Umbilical cord (tissue), 1 donor: ENCODE measurements at regions not wholly inside any gene's neighbourhood (a gene's known extent, or its start where the extent isn't known, plus 50 kb on each side); places are given as distances from the start of the nearest gene placed in this dataset.
"Not testable (repeated sequence)": the region's sequence is repeated elsewhere in the genome, so short reads cannot be mapped to it uniquely, and the experiment has no call there.

ENCODE experiments used
- DNase-seq: peaks from one replicate; pipeline ENCODE4 v3.0.0-alpha.2; 2015; ENCODE audit warnings: low spot score

- DNase-seq, result no peak
These were observed 395.8 kb downstream of the NPIPA8 start for GRCh38 chr16:17940584-17941364.

- DNase-seq, result no peak
These were observed 396.8 kb downstream of the NPIPA8 start for GRCh38 chr16:17939723-17940122.

GRCh38 chr16:17939122-17939536, 397.4 kb downstream of the NPIPA8 start:
- no peak for DNase-seq

- DNase-seq, result no peak
These were observed 398.0 kb downstream of the NPIPA8 start for GRCh38 chr16:17938546-17938945.

- DNase-seq, result no peak
These were observed 399.7 kb downstream of the NPIPA8 start for GRCh38 chr16:17936766-17937402.

GRCh38 chr16:17930280-17930679, 406.3 kb downstream of the NPIPA8 start:
- no peak for DNase-seq

- no peak for DNase-seq
These were observed 409.6 kb downstream of the NPIPA8 start for GRCh38 chr16:17926866-17927399.

- DNase-seq, result no peak
These were observed 410.1 kb downstream of the NPIPA8 start for GRCh38 chr16:17926461-17926860.

GRCh38 chr16:17925761-17926160, 410.8 kb downstream of the NPIPA8 start:
- no peak for DNase-seq

GRCh38 chr16:17921357-17921978, 415.1 kb downstream of the NPIPA8 start:
- no peak for DNase-seq

- no peak for DNase-seq
These were observed 419.1 kb downstream of the NPIPA8 start for GRCh38 chr16:17917316-17918019.

- DNase-seq, result no peak
These were observed 420.7 kb downstream of the NPIPA8 start for GRCh38 chr16:17915791-17916190.

- DNase-seq, result no peak
These were observed 422.4 kb downstream of the NPIPA8 start for GRCh38 chr16:17914168-17914567.

- not testable (repeated sequence) for DNase-seq
These were observed 425.0 kb downstream of the NPIPA8 start for GRCh38 chr16:17911578-17911977.

- not testable (repeated sequence) for DNase-seq
These were observed 429.9 kb downstream of the NPIPA8 start for GRCh38 chr16:17906626-17907025.

GRCh38 chr16:17901309-17901708, 430.5 kb upstream of the XYLT1 start:
- DNase-seq, result no peak

GRCh38 chr16:17899141-17899540, 428.4 kb upstream of the XYLT1 start:
- no peak for DNase-seq

GRCh38 chr16:17887963-17888362, 417.2 kb upstream of the XYLT1 start:
- DNase-seq, result no peak

- no peak for DNase-seq
These were observed 415.0 kb upstream of the XYLT1 start for GRCh38 chr16:17885659-17886207.

GRCh38 chr16:17877821-17878360, 407.1 kb upstream of the XYLT1 start:
- DNase-seq, result no peak

- no peak for DNase-seq
These were observed 396.2 kb upstream of the XYLT1 start for GRCh38 chr16:17866996-17867395.
